DND-41 (cell line): ENCODE measurements at regions not wholly inside any gene's neighbourhood (a gene's known extent, or its start where the extent isn't known, plus 50 kb on each side); places are given as distances from the start of the nearest gene placed in this dataset.
"Not testable (repeated sequence)": the region's sequence is repeated elsewhere in the genome, so short reads cannot be mapped to it uniquely, and the experiment has no call there.

Experiments used
- ATAC-seq: fragments of 200-7000 bp; cut with Tn5 transposase; 3 replicates; pipeline ENCODE4 v1.9.1; 2021; ENCODE audit warnings: low read depth; ENCODE audit not compliant: insufficient read depth
- DNase-seq: peaks from one replicate; pipeline ENCODE4 v3.0.0-alpha.2; 2020
- H2AFZ ChIP-seq: 2 replicates; pipeline ENCODE4 v1.6.0; 2012; ENCODE audit warnings: low read depth, low read length
- H3K27ac ChIP-seq: 2 replicates; pipeline ENCODE4 v1.5.1; 2012; ENCODE audit warnings: low read length, inconsistent platforms
- H3K27me3 ChIP-seq: fragments of 200-600 bp; sonication (generic); 2 replicates; pipeline ENCODE4 v1.6.0; 2012; ENCODE audit warnings: low read length, mild to moderate bottlenecking, inconsistent platforms; ENCODE audit not compliant: insufficient read depth, poor library complexity
- H3K36me3 ChIP-seq: 2 replicates; pipeline ENCODE4 v1.5.1; 2012; ENCODE audit warnings: low read length, inconsistent platforms; ENCODE audit not compliant: insufficient read depth
- H3K4me1 ChIP-seq: 2 replicates; pipeline ENCODE4 v1.5.1; 2012; ENCODE audit warnings: mild to moderate bottlenecking, low read length; ENCODE audit not compliant: insufficient read depth
- H3K4me2 ChIP-seq: 2 replicates; pipeline ENCODE4 v1.6.0; 2012; ENCODE audit warnings: mild to moderate bottlenecking, moderate library complexity, low read length, inconsistent platforms; ENCODE audit not compliant: insufficient read depth
- H3K4me3 ChIP-seq, 2 experiments: fragments of 200-600 bp in 1 of 2; shearing (Covaris generic) in 1 of 2; 2 replicates each; pipeline ENCODE4 v1.5.1; 2012 to 2016; ENCODE audit warnings: inconsistent platforms in 2 of 2, low read length in 2 of 2, mild to moderate bottlenecking in 2 of 2, low read depth in 1 of 2, moderate library complexity in 1 of 2
- H3K79me2 ChIP-seq: 2 replicates; pipeline ENCODE4 v1.6.0; 2012; ENCODE audit warnings: low read length, inconsistent platforms; ENCODE audit not compliant: insufficient read depth
- H3K9ac ChIP-seq: 2 replicates; pipeline ENCODE4 v1.6.0; 2012; ENCODE audit warnings: low read depth, mild to moderate bottlenecking, inconsistent platforms, low read length, moderate library complexity
- H3K9me3 ChIP-seq: 2 replicates; pipeline ENCODE4 v1.5.1; 2012; ENCODE audit warnings: low read length, moderate library complexity, mild to moderate bottlenecking, inconsistent platforms; ENCODE audit not compliant: insufficient read depth, severe bottlenecking
- H4K20me1 ChIP-seq: 2 replicates; pipeline ENCODE4 v1.6.0; 2012; ENCODE audit warnings: low read length; ENCODE audit not compliant: insufficient read depth
- CTCF ChIP-seq: IDR thresholded peaks from 2 replicates; pipeline ENCODE4 v1.5.1; 2012; ENCODE audit warnings: borderline replicate concordance, low read length, moderate library complexity, mild to moderate bottlenecking; ENCODE audit not compliant: poor library complexity, severe bottlenecking; ENCODE audit errors: extremely low read depth
- EZH2 ChIP-seq: IDR thresholded peaks from 3 replicates; pipeline ENCODE4 v1.6.1; 2012; ENCODE audit warnings: borderline replicate concordance, low read depth, mild to moderate bottlenecking, moderate library complexity, low read length, inconsistent platforms; ENCODE audit not compliant: severe bottlenecking

- no peak overlapping the region for H2AFZ ChIP-seq
- H3K27ac ChIP-seq = no peak overlapping the region
- H3K4me3 ChIP-seq = no peak overlapping the region
- no peaks in the 10 kb centered on the region for H3K4me1 ChIP-seq
- no peak overlapping the region for H3K9ac ChIP-seq
- DNase-seq (no peak), ATAC-seq (no peak)
- no peak overlapping the region for H3K4me2 ChIP-seq
- H3K27me3 ChIP-seq = no peaks in the 10 kb centered on the region
- H3K36me3 ChIP-seq = no peaks in the 10 kb centered on the region
- TF ChIP-seq CTCF (no peak), EZH2 (no peak)
- no peaks in the 10 kb centered on the region for H4K20me1 ChIP-seq
- no peaks in the 10 kb centered on the region for H3K79me2 ChIP-seq
- H3K9me3 ChIP-seq = peaks cover 9% of the 10 kb centered on the region
Observed at GRCh38 chr20:19138758-19139157, 73.7 kb upstream of the SLC24A3 start.

- not testable (repeated sequence) for H3K36me3 ChIP-seq, H3K27ac ChIP-seq, H3K9me3 ChIP-seq, H3K4me1 ChIP-seq, H2AFZ ChIP-seq, H3K4me3 ChIP-seq, DNase-seq, ATAC-seq, H3K79me2 ChIP-seq, H4K20me1 ChIP-seq, H3K27me3 ChIP-seq, H3K4me2 ChIP-seq, H3K9ac ChIP-seq
Observed at GRCh38 chr20:19139584-19139983, 72.9 kb upstream of the SLC24A3 start.

- Histone ChIP-seq H3K36me3 (no peaks in the 10 kb centered on the region), H3K79me2 (no peaks in the 10 kb centered on the region), H4K20me1 (no peaks in the 10 kb centered on the region), H3K9me3 (peaks cover 9% of the 10 kb centered on the region), H3K4me2 (no peak overlapping the region), H3K4me1 (no peaks in the 10 kb centered on the region), H3K9ac (no peak overlapping the region), H3K27me3 (no peaks in the 10 kb centered on the region), H3K4me3 (no peak overlapping the region), H3K27ac (no peak overlapping the region), H2AFZ (no peak overlapping the region)
- DNase-seq (peak; percentile 7), ATAC-seq (peak; percentile 35; the same call in 1 of the 3 replicates)
- TF ChIP-seq EZH2 (no peak), CTCF (no peak)
Observed at GRCh38 chr20:19141998-19142397, 70.4 kb upstream of the SLC24A3 start.

GRCh38 chr20:19143890-19144289 is 68.6 kb upstream of the SLC24A3 start:
- no peak for TF ChIP-seq CTCF
- no peak for DNase-seq
- H3K27ac ChIP-seq = no peak overlapping the region
- no peak overlapping the region for H3K4me3 ChIP-seq
- no peaks in the 10 kb centered on the region for H3K4me1 ChIP-seq
- no peaks in the 10 kb centered on the region for H3K79me2 ChIP-seq
- no peak for ATAC-seq
- no peaks in the 10 kb centered on the region for H3K27me3 ChIP-seq
- no peaks in the 10 kb centered on the region for H3K36me3 ChIP-seq
- H4K20me1 ChIP-seq = no peaks in the 10 kb centered on the region
- H2AFZ ChIP-seq = no peak overlapping the region
- no peak overlapping the region for H3K9ac ChIP-seq
- peaks cover 6% of the 10 kb centered on the region for H3K9me3 ChIP-seq
- no peak overlapping the region for H3K4me2 ChIP-seq
